Sigmoid colon (tissue), 3 donors: ENCODE measurements at regions not wholly inside any gene's neighbourhood (a gene's known extent, or its start where the extent isn't known, plus 50 kb on each side); places are given as distances from the start of the nearest gene placed in this dataset.

Experiments
- POLR2A ChIP-seq, 2 donors: fragments of 450-650 bp; IDR thresholded peaks; one replicate each; pipeline ENCODE4 v1.6.1; 2016; ENCODE audit warnings: antibody characterized with exemption in 2 of 2, mild to moderate bottlenecking in 2 of 2, moderate library complexity in 2 of 2
- TF ChIP-seq, protein P1 (sequence below), 4 experiments: fragments of 450-650 bp in 3 of 4; fragments of 200-600 bp in 1 of 4; IDR thresholded peaks; one replicate each; pipeline ENCODE4 v1.5.1; 2016 to 2019; ENCODE audit warnings: antibody characterized with exemption in 4 of 4, mild to moderate bottlenecking in 3 of 4, moderate library complexity in 2 of 4

GRCh38 chr6:159414711-159415110 is 245.5 kb downstream of the FNDC1 start:
- no peak for TF ChIP-seq POLR2A (IDR thresholded peaks at IDR 0.05)
- TF ChIP-seq, protein P1, sequence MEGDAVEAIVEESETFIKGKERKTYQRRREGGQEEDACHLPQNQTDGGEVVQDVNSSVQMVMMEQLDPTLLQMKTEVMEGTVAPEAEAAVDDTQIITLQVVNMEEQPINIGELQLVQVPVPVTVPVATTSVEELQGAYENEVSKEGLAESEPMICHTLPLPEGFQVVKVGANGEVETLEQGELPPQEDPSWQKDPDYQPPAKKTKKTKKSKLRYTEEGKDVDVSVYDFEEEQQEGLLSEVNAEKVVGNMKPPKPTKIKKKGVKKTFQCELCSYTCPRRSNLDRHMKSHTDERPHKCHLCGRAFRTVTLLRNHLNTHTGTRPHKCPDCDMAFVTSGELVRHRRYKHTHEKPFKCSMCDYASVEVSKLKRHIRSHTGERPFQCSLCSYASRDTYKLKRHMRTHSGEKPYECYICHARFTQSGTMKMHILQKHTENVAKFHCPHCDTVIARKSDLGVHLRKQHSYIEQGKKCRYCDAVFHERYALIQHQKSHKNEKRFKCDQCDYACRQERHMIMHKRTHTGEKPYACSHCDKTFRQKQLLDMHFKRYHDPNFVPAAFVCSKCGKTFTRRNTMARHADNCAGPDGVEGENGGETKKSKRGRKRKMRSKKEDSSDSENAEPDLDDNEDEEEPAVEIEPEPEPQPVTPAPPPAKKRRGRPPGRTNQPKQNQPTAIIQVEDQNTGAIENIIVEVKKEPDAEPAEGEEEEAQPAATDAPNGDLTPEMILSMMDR (IDR thresholded peaks at IDR 0.05), result no peak
